ENCODE measurements at regions not wholly inside any gene's neighbourhood (a gene's known extent, or its start where the extent isn't known, plus 50 kb on each side); places are given as distances from the start of the nearest gene placed in this dataset.

DNA sequence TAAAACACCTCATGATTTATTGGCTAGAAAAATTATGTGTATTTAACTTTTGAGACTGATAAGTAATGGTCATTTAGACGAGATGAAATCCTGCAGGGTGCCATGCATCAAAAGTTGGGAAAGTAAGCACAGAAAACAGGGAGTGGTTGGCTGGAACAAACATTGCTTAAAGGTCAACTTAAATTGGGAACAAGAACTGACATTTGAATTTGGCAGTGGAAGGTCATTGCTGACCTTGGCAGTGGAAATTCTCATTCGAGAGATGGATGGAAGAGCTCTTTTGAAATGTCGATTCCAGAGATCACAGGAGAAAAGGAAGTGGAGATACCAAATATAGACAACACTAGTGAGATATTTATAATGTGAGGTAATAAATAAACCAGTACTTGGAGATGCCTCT lies 572.8 kb downstream of the TRAM1L1 start:
- no peak overlapping the region for H4K8ac ChIP-seq (ENCODE audit: low read length)
- H3K23ac ChIP-seq (ENCODE audit: low read length in 2 of 2) = no peak overlapping the region
- H2BK120ac ChIP-seq (ENCODE audit: low read depth, low read length) = no peak overlapping the region
- H2AFZ ChIP-seq (ENCODE audit: low read depth, low read length) = no peak overlapping the region
- no peak for DNase-seq
- H3K4me2 ChIP-seq (ENCODE audit: low read length, poor library complexity, severe bottlenecking) = no peak overlapping the region
- H2BK12ac ChIP-seq (ENCODE audit: low read length in 2 of 2) = no peak overlapping the region
- H3K18ac ChIP-seq (ENCODE audit: low read depth in 1 of 2, low read length in 2 of 2) = no peak overlapping the region
- H3K27me3 ChIP-seq (ENCODE audit: control insufficient read depth in 1 of 2, insufficient read depth in 1 of 2, low read length in 2 of 2) = no peaks in the 10 kb centered on the region
- H2AK5ac ChIP-seq (ENCODE audit: low read length, severe bottlenecking) = no peak overlapping the region
- no peak overlapping the region for H3K9ac ChIP-seq (ENCODE audit: low read length)
- H4K91ac ChIP-seq (ENCODE audit: low read length) = no peak overlapping the region
- peaks cover 6% of the 10 kb centered on the region for H3K9me3 ChIP-seq (ENCODE audit: control insufficient read depth, low read length)
- H2BK5ac ChIP-seq (ENCODE audit: low read depth, low read length, poor library complexity, severe bottlenecking) = no peak overlapping the region
- H3K4me1 ChIP-seq (ENCODE audit: control insufficient read depth, insufficient read depth, low read depth, low read length) = no peaks in the 10 kb centered on the region
- no peak overlapping the region for H3K4me3 ChIP-seq (ENCODE audit: insufficient read depth in 1 of 2, low read depth in 1 of 2, low read length in 2 of 2)
- 85% methylated on average over 3 of the region's 3 CpGs for WGBS
- H3K36me3 ChIP-seq (ENCODE audit: control insufficient read depth in 1 of 2, insufficient read depth in 2 of 2, low read depth in 1 of 2, low read length in 2 of 2) = no peaks in the 10 kb centered on the region
- H3K4ac ChIP-seq (ENCODE audit: low read depth in 1 of 2, low read length in 2 of 2) = no peak overlapping the region
- H2BK15ac ChIP-seq (ENCODE audit: low read depth, poor library complexity, severe bottlenecking) = no peak overlapping the region
- no peak overlapping the region for H3K27ac ChIP-seq (ENCODE audit: low read length, poor library complexity, severe bottlenecking)
- no peak overlapping the region for H3K14ac ChIP-seq (ENCODE audit: low read length in 2 of 2)
- no peaks in the 10 kb centered on the region for H3K79me1 ChIP-seq (replicated peaks; ENCODE audit: low read length, poor library complexity, severe bottlenecking)

DNA sequence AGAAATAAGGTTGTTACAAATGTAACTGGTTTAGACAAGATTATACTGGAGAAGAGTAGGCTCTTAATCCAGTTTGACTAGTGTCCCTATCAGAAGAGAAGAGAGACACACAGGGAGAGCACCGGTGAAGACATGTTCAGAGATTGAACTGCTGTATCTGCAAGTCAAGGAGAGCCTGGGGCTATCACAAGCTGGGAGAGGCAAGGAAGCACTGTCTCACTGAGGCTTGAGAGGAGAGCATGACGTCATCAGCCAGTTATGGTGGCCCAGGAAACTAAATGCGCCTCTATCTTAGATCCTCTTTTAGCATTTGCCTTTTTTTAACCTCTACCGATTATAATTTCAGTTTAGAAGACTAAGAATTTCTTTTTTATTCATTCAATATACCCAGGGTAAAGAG lies 583.4 kb downstream of the TRAM1L1 start:
- Histone ChIP-seq H3K14ac (ENCODE audit: low read length in 2 of 2) (no peak overlapping the region), H3K18ac (ENCODE audit: low read depth in 1 of 2, low read length in 2 of 2) (no peak overlapping the region)

DNA sequence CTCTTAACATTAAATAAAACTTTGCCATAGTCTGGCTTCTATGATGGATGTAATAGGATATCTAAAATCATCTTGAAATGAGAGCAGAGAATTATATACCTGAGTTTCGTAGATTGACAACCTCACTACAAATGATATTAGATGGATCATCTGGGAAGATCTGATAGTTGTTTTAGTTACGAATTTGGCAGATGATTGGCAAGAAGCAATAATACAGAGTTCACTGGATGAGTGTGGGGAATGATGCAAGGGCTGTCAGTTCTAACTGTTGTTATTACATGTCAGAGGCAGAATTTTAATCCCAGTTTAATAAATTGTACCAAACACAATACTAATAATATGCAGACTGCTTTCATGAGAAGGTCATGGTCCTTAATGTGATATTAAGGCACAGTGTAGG lies 585.2 kb downstream of the TRAM1L1 start:
- no peak overlapping the region for H3K14ac ChIP-seq (ENCODE audit: low read length in 2 of 2)
- H2BK12ac ChIP-seq (ENCODE audit: low read length in 2 of 2) = no peak overlapping the region
- no peak overlapping the region for H2AFZ ChIP-seq (ENCODE audit: low read depth, low read length)
- H3K9ac ChIP-seq (ENCODE audit: low read length) = no peak overlapping the region
- H3K4me1 ChIP-seq (ENCODE audit: control insufficient read depth, insufficient read depth, low read depth, low read length) = no peaks in the 10 kb centered on the region
- H3K23ac ChIP-seq (ENCODE audit: low read length in 2 of 2) = no peak overlapping the region
- no peaks in the 10 kb centered on the region for H3K36me3 ChIP-seq (ENCODE audit: control insufficient read depth in 1 of 2, insufficient read depth in 2 of 2, low read depth in 1 of 2, low read length in 2 of 2)
- H4K91ac ChIP-seq (ENCODE audit: low read length) = no peak overlapping the region
- no peaks in the 10 kb centered on the region for H3K79me1 ChIP-seq (replicated peaks; ENCODE audit: low read length, poor library complexity, severe bottlenecking)
- H3K4me3 ChIP-seq (ENCODE audit: insufficient read depth in 1 of 2, low read depth in 1 of 2, low read length in 2 of 2) = no peak overlapping the region
- 100% methylated on average over 1 of the region's 2 CpGs for WGBS
- H2AK5ac ChIP-seq (ENCODE audit: low read length, severe bottlenecking) = no peak overlapping the region
- H3K18ac ChIP-seq (ENCODE audit: low read depth in 1 of 2, low read length in 2 of 2) = no peak overlapping the region
- H3K9me3 ChIP-seq (ENCODE audit: control insufficient read depth, low read length) = no peaks in the 10 kb centered on the region
- no peak overlapping the region for H3K4me2 ChIP-seq (ENCODE audit: low read length, poor library complexity, severe bottlenecking)
- DNase-seq = no peak
- no peak overlapping the region for H3K27ac ChIP-seq (ENCODE audit: low read length, poor library complexity, severe bottlenecking)
- no peak overlapping the region for H2BK15ac ChIP-seq (ENCODE audit: low read depth, poor library complexity, severe bottlenecking)
- no peak overlapping the region for H2BK5ac ChIP-seq (ENCODE audit: low read depth, low read length, poor library complexity, severe bottlenecking)
- H3K27me3 ChIP-seq (ENCODE audit: control insufficient read depth in 1 of 2, insufficient read depth in 1 of 2, low read length in 2 of 2) = no peaks in the 10 kb centered on the region
- no peak overlapping the region for H2BK120ac ChIP-seq (ENCODE audit: low read depth, low read length)
- no peak overlapping the region for H3K4ac ChIP-seq (ENCODE audit: low read depth in 1 of 2, low read length in 2 of 2)
- no peak overlapping the region for H4K8ac ChIP-seq (ENCODE audit: low read length)

More for the DNA sequence above, 583.4 kb downstream of the TRAM1L1 start:
- Histone ChIP-seq H2AFZ (ENCODE audit: low read depth, low read length) (no peak overlapping the region), H2BK15ac (ENCODE audit: low read depth, poor library complexity, severe bottlenecking) (no peak overlapping the region), H4K91ac (ENCODE audit: low read length) (no peak overlapping the region), H3K4ac (ENCODE audit: low read depth in 1 of 2, low read length in 2 of 2) (no peak overlapping the region), H3K36me3 (ENCODE audit: control insufficient read depth in 1 of 2, insufficient read depth in 2 of 2, low read depth in 1 of 2, low read length in 2 of 2) (no peaks in the 10 kb centered on the region), H2BK120ac (ENCODE audit: low read depth, low read length) (no peak overlapping the region), H2BK5ac (ENCODE audit: low read depth, low read length, poor library complexity, severe bottlenecking) (no peak overlapping the region), H3K9ac (ENCODE audit: low read length) (no peak overlapping the region), H3K4me3 (ENCODE audit: insufficient read depth in 1 of 2, low read depth in 1 of 2, low read length in 2 of 2) (no peak overlapping the region), H3K23ac (ENCODE audit: low read length in 2 of 2) (no peak overlapping the region), H3K4me1 (ENCODE audit: control insufficient read depth, insufficient read depth, low read depth, low read length) (no peaks in the 10 kb centered on the region), H3K4me2 (ENCODE audit: low read length, poor library complexity, severe bottlenecking) (no peak overlapping the region), H3K27ac (ENCODE audit: low read length, poor library complexity, severe bottlenecking) (no peak overlapping the region), H3K27me3 (ENCODE audit: control insufficient read depth in 1 of 2, insufficient read depth in 1 of 2, low read length in 2 of 2) (no peaks in the 10 kb centered on the region), H3K9me3 (ENCODE audit: control insufficient read depth, low read length) (no peaks in the 10 kb centered on the region), H4K8ac (ENCODE audit: low read length) (no peak overlapping the region), H2AK5ac (ENCODE audit: low read length, severe bottlenecking) (no peak overlapping the region), H3K79me1 (replicated peaks; ENCODE audit: low read length, poor library complexity, severe bottlenecking) (no peaks in the 10 kb centered on the region), H2BK12ac (ENCODE audit: low read length in 2 of 2) (no peak overlapping the region)
- peak; percentile 6 for DNase-seq
- WGBS = 90% methylated on average over 2 of the region's 4 CpGs

DNA sequence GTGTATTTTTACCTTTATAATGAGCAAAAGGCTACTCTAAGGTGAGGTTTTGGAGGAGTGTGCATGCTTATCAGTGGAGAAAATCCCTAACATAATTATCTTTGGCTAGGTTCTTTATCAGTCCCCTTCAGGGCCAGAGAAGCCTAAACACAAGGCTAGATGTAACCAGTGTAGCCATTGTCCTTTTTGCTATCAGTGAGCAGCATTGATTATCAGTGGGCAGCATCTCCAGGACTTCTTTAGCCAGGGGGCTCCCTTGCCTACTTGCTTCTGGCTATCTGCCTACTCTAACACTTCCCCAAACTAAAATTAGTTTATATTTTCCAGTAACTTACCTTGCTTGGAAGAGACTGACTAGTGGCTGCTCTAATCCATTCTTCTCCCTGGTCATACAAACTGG lies 595.6 kb downstream of the TRAM1L1 start:
- no peaks in the 10 kb centered on the region for H3K36me3 ChIP-seq (ENCODE audit: control insufficient read depth in 1 of 2, insufficient read depth in 2 of 2, low read depth in 1 of 2, low read length in 2 of 2)
- H3K79me1 ChIP-seq (replicated peaks; ENCODE audit: low read length, poor library complexity, severe bottlenecking) = no peaks in the 10 kb centered on the region
- no peak overlapping the region for H3K27ac ChIP-seq (ENCODE audit: low read length, poor library complexity, severe bottlenecking)
- H3K9ac ChIP-seq (ENCODE audit: low read length) = no peak overlapping the region
- no peak overlapping the region for H2AK5ac ChIP-seq (ENCODE audit: low read length, severe bottlenecking)
- no peak overlapping the region for H4K91ac ChIP-seq (ENCODE audit: low read length)
- no peak overlapping the region for H4K8ac ChIP-seq (ENCODE audit: low read length)
- H3K18ac ChIP-seq (ENCODE audit: low read depth in 1 of 2, low read length in 2 of 2) = no peak overlapping the region
- no peaks in the 10 kb centered on the region for H3K27me3 ChIP-seq (ENCODE audit: control insufficient read depth in 1 of 2, insufficient read depth in 1 of 2, low read length in 2 of 2)
- DNase-seq = no peak
- no peak overlapping the region for H3K4me3 ChIP-seq (ENCODE audit: insufficient read depth in 1 of 2, low read depth in 1 of 2, low read length in 2 of 2)
- H2AFZ ChIP-seq (ENCODE audit: low read depth, low read length) = no peak overlapping the region
- H2BK120ac ChIP-seq (ENCODE audit: low read depth, low read length) = no peak overlapping the region
- no peak overlapping the region for H3K4ac ChIP-seq (ENCODE audit: low read depth in 1 of 2, low read length in 2 of 2)
- no peak overlapping the region for H3K23ac ChIP-seq (ENCODE audit: low read length in 2 of 2)
- H3K9me3 ChIP-seq (ENCODE audit: control insufficient read depth, low read length) = no peaks in the 10 kb centered on the region
- H2BK5ac ChIP-seq (ENCODE audit: low read depth, low read length, poor library complexity, severe bottlenecking) = no peak overlapping the region
- H2BK12ac ChIP-seq (ENCODE audit: low read length in 2 of 2) = no peak overlapping the region
- H3K14ac ChIP-seq (ENCODE audit: low read length in 2 of 2) = no peak overlapping the region
- no peak overlapping the region for H3K4me2 ChIP-seq (ENCODE audit: low read length, poor library complexity, severe bottlenecking)
- H3K4me1 ChIP-seq (ENCODE audit: control insufficient read depth, insufficient read depth, low read depth, low read length) = no peaks in the 10 kb centered on the region
- no peak overlapping the region for H2BK15ac ChIP-seq (ENCODE audit: low read depth, poor library complexity, severe bottlenecking)
